Caco-2 (cell line): ENCODE measurements at regions not wholly inside any gene's neighbourhood (a gene's known extent, or its start where the extent isn't known, plus 50 kb on each side); places are given as distances from the start of the nearest gene placed in this dataset.

Source experiments
- BruUV-seq: library from RNA; stranded (reverse); fragments of 400-500 nt; replicated peaks from 2 replicates; lab custom pipeline; 2021; lab: Mats Ljungman, UMichigan
- CTCF ChIA-PET: fragments of 300-600 bp; sonication (Branson Sonifier 250); formaldehyde crosslinking; loops from one replicate; lab custom pipeline; 2022; ENCODE audit warnings: antibody characterized with exemption; lab: Charles Lee
- POLR2A ChIA-PET: fragments of 300-600 bp; sonication (Branson Sonifier 250); formaldehyde crosslinking; loops from one replicate; lab custom pipeline; 2022; ENCODE audit warnings: antibody characterized with exemption; lab: Charles Lee
- DNase-seq, 2 experiments: peaks; one replicate each; pipeline versions ENCODE4 v3.0.0 to v3.0.0-alpha.2; 2020 to 2022
- H3K27me3 ChIP-seq: replicated peaks from 2 replicates; pipeline ENCODE4 v1.6.0; 2011; ENCODE audit warnings: low read length; ENCODE audit not compliant: control insufficient read depth, insufficient read depth
- H3K36me3 ChIP-seq: 2 replicates; pipeline ENCODE4 v1.5.1; 2011; ENCODE audit warnings: low read length; ENCODE audit not compliant: control insufficient read depth, insufficient read depth
- H3K4me1 ChIP-seq: fragments of 250-450 bp; sonication (Bioruptor Pico); 2 replicates; pipeline ENCODE4 v1.5.1; 2020; ENCODE audit warnings: mild to moderate bottlenecking
- H3K4me3 ChIP-seq: 2 replicates; pipeline ENCODE4 v1.5.1; 2011; ENCODE audit warnings: low read depth, mild to moderate bottlenecking, control low read depth, low read length
- H3K9me3 ChIP-seq: fragments of 250-450 bp; sonication (Bioruptor Pico); 2 replicates; pipeline ENCODE4 v1.5.1; 2020; ENCODE audit warnings: mild to moderate bottlenecking, moderate library complexity
- H3K27ac Mint-ChIP-seq: one replicate; pipeline ENCODE4 v1.8.0; 2022; ENCODE audit warnings: mixed read lengths; ENCODE audit not compliant: unreplicated experiment
- H3K27me3 Mint-ChIP-seq: one replicate; pipeline ENCODE4 v1.8.0; 2022; ENCODE audit warnings: mixed read lengths; ENCODE audit not compliant: insufficient read depth, unreplicated experiment
- H3K36me3 Mint-ChIP-seq: one replicate; pipeline ENCODE4 v1.8.0; 2022; ENCODE audit warnings: mild to moderate bottlenecking, mixed read lengths; ENCODE audit not compliant: insufficient read depth, unreplicated experiment
- H3K4me1 Mint-ChIP-seq: one replicate; pipeline ENCODE4 v1.8.0; 2022; ENCODE audit warnings: low read depth, mixed read lengths; ENCODE audit not compliant: unreplicated experiment
- H3K4me3 Mint-ChIP-seq: one replicate; pipeline ENCODE4 v1.8.0; 2022; ENCODE audit warnings: mild to moderate bottlenecking, moderate library complexity, mixed read lengths; ENCODE audit not compliant: unreplicated experiment
- H3K9me3 Mint-ChIP-seq: one replicate; pipeline ENCODE4 v1.8.0; 2022; ENCODE audit warnings: mixed read lengths; ENCODE audit not compliant: unreplicated experiment
- intact Hi-C: fragments of 100-400 bp; cut with micrococcal nuclease; formaldehyde crosslinking; loops from one replicate; pipeline ENCODE4 v1.10.0; 2022; ENCODE audit not compliant: unreplicated experiment
- TF ChIP-seq, protein P1 (sequence below), 2 experiments: fragments of 200-600 bp in 1 of 2; IDR thresholded peaks; 1 replicate in 1 of 2; 2 replicates in 1 of 2; pipeline versions ENCODE4 v1.5.1 to v1.8.0; 2011 to 2022; ENCODE audit warnings: antibody characterized with exemption in 1 of 2, control low read depth in 1 of 2, inconsistent platforms in 1 of 2, low read depth in 1 of 2, low read length in 1 of 2, mild to moderate bottlenecking in 1 of 2, moderate library complexity in 1 of 2; ENCODE audit not compliant: insufficient read depth in 1 of 2, severe bottlenecking in 1 of 2, unreplicated experiment in 1 of 2

GRCh38 chr3:81874738-81875137, 113.3 kb upstream of the GBE1 start:
- H3K4me3 Mint-ChIP-seq = no peak overlapping the region
- H3K9me3 ChIP-seq = no peaks in the 10 kb centered on the region
- CTCF ChIA-PET = no interaction called here
- intact Hi-C loops = no loop called here
- H3K27me3 Mint-ChIP-seq = peaks cover 2% of the 10 kb centered on the region
- H3K4me1 ChIP-seq = no peaks in the 10 kb centered on the region
- H3K4me1 Mint-ChIP-seq = no peaks in the 10 kb centered on the region
- no peaks in the 10 kb centered on the region for H3K27me3 ChIP-seq
- no peaks in the 10 kb centered on the region for H3K9me3 Mint-ChIP-seq
- no peak overlapping the region for H3K27ac Mint-ChIP-seq
- POLR2A ChIA-PET = no interaction called here
- H3K36me3 Mint-ChIP-seq = no peaks in the 10 kb centered on the region
- no peak overlapping the region for H3K4me3 ChIP-seq
- DNase-seq = no peak
- TF ChIP-seq, protein P1, sequence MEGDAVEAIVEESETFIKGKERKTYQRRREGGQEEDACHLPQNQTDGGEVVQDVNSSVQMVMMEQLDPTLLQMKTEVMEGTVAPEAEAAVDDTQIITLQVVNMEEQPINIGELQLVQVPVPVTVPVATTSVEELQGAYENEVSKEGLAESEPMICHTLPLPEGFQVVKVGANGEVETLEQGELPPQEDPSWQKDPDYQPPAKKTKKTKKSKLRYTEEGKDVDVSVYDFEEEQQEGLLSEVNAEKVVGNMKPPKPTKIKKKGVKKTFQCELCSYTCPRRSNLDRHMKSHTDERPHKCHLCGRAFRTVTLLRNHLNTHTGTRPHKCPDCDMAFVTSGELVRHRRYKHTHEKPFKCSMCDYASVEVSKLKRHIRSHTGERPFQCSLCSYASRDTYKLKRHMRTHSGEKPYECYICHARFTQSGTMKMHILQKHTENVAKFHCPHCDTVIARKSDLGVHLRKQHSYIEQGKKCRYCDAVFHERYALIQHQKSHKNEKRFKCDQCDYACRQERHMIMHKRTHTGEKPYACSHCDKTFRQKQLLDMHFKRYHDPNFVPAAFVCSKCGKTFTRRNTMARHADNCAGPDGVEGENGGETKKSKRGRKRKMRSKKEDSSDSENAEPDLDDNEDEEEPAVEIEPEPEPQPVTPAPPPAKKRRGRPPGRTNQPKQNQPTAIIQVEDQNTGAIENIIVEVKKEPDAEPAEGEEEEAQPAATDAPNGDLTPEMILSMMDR (IDR thresholded peaks at IDR 0.05; ENCODE audit: insufficient read depth in 1 of 2, low read depth in 1 of 2, low read length in 1 of 2, severe bottlenecking in 1 of 2, unreplicated experiment in 1 of 2) = no peak
- BruUV-seq = no TSS peak
- no peaks in the 10 kb centered on the region for H3K36me3 ChIP-seq

DNA sequence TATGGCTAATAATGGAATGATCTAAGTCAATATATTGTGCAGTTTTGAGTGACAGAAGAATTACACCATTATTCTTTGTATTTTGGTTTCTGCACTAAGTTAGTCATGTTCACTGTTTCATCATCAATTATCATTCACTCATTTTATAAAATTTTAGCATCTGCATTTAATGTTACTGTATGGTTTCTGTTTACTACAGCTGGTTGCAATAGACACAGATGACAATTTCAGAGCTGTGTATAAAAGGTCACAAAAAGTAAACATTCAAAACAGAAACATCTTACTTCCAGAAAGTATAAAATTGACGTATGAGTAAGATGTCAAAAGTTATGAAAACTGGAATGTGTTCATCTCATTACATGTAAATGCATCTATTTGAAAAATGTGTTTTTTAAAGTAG, 111.1 kb upstream of the GBE1 start:
- Mint-ChIP-seq H3K36me3 (no peaks in the 10 kb centered on the region), H3K4me3 (no peak overlapping the region), H3K27ac (no peak overlapping the region), H3K27me3 (peaks cover 7% of the 10 kb centered on the region), H3K9me3 (no peaks in the 10 kb centered on the region), H3K4me1 (no peaks in the 10 kb centered on the region)
- Histone ChIP-seq H3K4me1 (no peaks in the 10 kb centered on the region), H3K9me3 (no peaks in the 10 kb centered on the region), H3K4me3 (no peak overlapping the region), H3K36me3 (no peaks in the 10 kb centered on the region), H3K27me3 (no peaks in the 10 kb centered on the region)
- TF ChIP-seq, protein P1 (IDR thresholded peaks at IDR 0.05; ENCODE audit: insufficient read depth in 1 of 2, low read depth in 1 of 2, low read length in 1 of 2, severe bottlenecking in 1 of 2, unreplicated experiment in 1 of 2) = no peak
- CTCF ChIA-PET = no interaction called here
- no TSS peak for BruUV-seq
- POLR2A ChIA-PET = no interaction called here
- intact Hi-C loops = no loop called here
- no peak for DNase-seq

- no peaks in the 10 kb centered on the region for H3K4me1 ChIP-seq
- H3K9me3 ChIP-seq = no peaks in the 10 kb centered on the region
- peaks cover 7% of the 10 kb centered on the region for H3K27me3 Mint-ChIP-seq
- no peaks in the 10 kb centered on the region for H3K36me3 ChIP-seq
- intact Hi-C loops = no loop called here
- H3K9me3 Mint-ChIP-seq = no peaks in the 10 kb centered on the region
- CTCF ChIA-PET = no interaction called here
- TF ChIP-seq, protein P1 (IDR thresholded peaks at IDR 0.05; ENCODE audit: insufficient read depth in 1 of 2, low read depth in 1 of 2, low read length in 1 of 2, severe bottlenecking in 1 of 2, unreplicated experiment in 1 of 2) = no peak
- no peak for DNase-seq
- no peaks in the 10 kb centered on the region for H3K36me3 Mint-ChIP-seq
- no peaks in the 10 kb centered on the region for H3K4me1 Mint-ChIP-seq
- POLR2A ChIA-PET = no interaction called here
- H3K27ac Mint-ChIP-seq = no peak overlapping the region
- no peak overlapping the region for H3K4me3 ChIP-seq
- no TSS peak for BruUV-seq
- no peak overlapping the region for H3K4me3 Mint-ChIP-seq
- no peaks in the 10 kb centered on the region for H3K27me3 ChIP-seq
These were observed 110.1 kb upstream of the GBE1 start for GRCh38 chr3:81871358-81872155.
